Panc1 (cell line): ENCODE measurements at regions not wholly inside any gene's neighbourhood (a gene's known extent, or its start where the extent isn't known, plus 50 kb on each side); places are given as distances from the start of the nearest gene placed in this dataset.

ENCODE experiments used
- CTCF ChIP-seq: fragments of 450-650 bp; IDR thresholded peaks from 2 replicates; pipeline ENCODE4 v1.5.1; 2017; ENCODE audit warnings: mild to moderate bottlenecking
- POLR2AphosphoS5 ChIP-seq: IDR thresholded peaks from 2 replicates; pipeline ENCODE4 v1.6.1; 2012; ENCODE audit warnings: mild to moderate bottlenecking, low read depth, low read length, moderate library complexity
- TCF7L2 ChIP-seq: IDR thresholded peaks from 2 replicates; pipeline ENCODE4 v1.6.1; 2011; ENCODE audit warnings: mild to moderate bottlenecking, low read depth, low read length, inconsistent platforms

GRCh38 chr7:9201928-9202327 is 768.5 kb downstream of the NXPH1 start:
- no peak for TF ChIP-seq CTCF
- no peak for TF ChIP-seq POLR2AphosphoS5
- no peak for TF ChIP-seq TCF7L2
